ENCODE measurements at regions not wholly inside any gene's neighbourhood (a gene's known extent, or its start where the extent isn't known, plus 50 kb on each side); places are given as distances from the start of the nearest gene placed in this dataset.

- Histone ChIP-seq H3K36me3 (ENCODE audit: control insufficient read depth in 4 of 4, insufficient read depth in 4 of 4, low read length in 4 of 4) (no peaks in the 10 kb centered on the region), H3K9ac (ENCODE audit: insufficient read depth in 1 of 2, low read length in 2 of 2) (no peak overlapping the region), H3K4me3 (no peak overlapping the region), H3K9me3 (ENCODE audit: control insufficient read depth in 4 of 4, insufficient read depth in 3 of 4, low read length in 3 of 4) (no peaks in the 10 kb centered on the region), H3K4me1 (ENCODE audit: control insufficient read depth in 5 of 5, insufficient read depth in 5 of 5, low read length in 5 of 5) (peaks cover 0 to 4% (median 0%) of the 10 kb centered on the region in 5 donors), H3K27me3 (ENCODE audit: control insufficient read depth in 3 of 3, insufficient read depth in 3 of 3, low read length in 2 of 3) (no peaks in the 10 kb centered on the region), H3K27ac (ENCODE audit: low read depth in 1 of 2, low read length in 1 of 2) (no peak overlapping the region)
- TF ChIP-seq, protein P1, sequence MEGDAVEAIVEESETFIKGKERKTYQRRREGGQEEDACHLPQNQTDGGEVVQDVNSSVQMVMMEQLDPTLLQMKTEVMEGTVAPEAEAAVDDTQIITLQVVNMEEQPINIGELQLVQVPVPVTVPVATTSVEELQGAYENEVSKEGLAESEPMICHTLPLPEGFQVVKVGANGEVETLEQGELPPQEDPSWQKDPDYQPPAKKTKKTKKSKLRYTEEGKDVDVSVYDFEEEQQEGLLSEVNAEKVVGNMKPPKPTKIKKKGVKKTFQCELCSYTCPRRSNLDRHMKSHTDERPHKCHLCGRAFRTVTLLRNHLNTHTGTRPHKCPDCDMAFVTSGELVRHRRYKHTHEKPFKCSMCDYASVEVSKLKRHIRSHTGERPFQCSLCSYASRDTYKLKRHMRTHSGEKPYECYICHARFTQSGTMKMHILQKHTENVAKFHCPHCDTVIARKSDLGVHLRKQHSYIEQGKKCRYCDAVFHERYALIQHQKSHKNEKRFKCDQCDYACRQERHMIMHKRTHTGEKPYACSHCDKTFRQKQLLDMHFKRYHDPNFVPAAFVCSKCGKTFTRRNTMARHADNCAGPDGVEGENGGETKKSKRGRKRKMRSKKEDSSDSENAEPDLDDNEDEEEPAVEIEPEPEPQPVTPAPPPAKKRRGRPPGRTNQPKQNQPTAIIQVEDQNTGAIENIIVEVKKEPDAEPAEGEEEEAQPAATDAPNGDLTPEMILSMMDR (IDR thresholded peaks at IDR 0.05; ENCODE audit: control extremely low read depth, extremely low read depth), result no peak
- peak in 2 of 3 donors; percentile 13 to 26 for DNase-seq
- 92 to 96% methylated on average over 2 of the region's 2 CpGs for WGBS, 2 donors
- no peak for ATAC-seq (ENCODE audit: insufficient read depth, low FRiP score)
These were observed 1287.4 kb upstream of the B3GALT2 start for GRCh38 chr1:194473766-194474165.

- Histone ChIP-seq H3K27ac (ENCODE audit: low read depth in 1 of 2, low read length in 1 of 2) (no peak overlapping the region), H3K4me3 (no peak overlapping the region), H3K9ac (ENCODE audit: insufficient read depth in 1 of 2, low read length in 2 of 2) (no peak overlapping the region), H3K36me3 (ENCODE audit: control insufficient read depth in 4 of 4, insufficient read depth in 4 of 4, low read length in 4 of 4) (no peaks in the 10 kb centered on the region), H3K9me3 (ENCODE audit: control insufficient read depth in 4 of 4, insufficient read depth in 3 of 4, low read length in 3 of 4) (no peaks in the 10 kb centered on the region), H3K4me1 (ENCODE audit: control insufficient read depth in 5 of 5, insufficient read depth in 5 of 5, low read length in 5 of 5) (peaks cover 0 to 4% (median 0%) of the 10 kb centered on the region in 5 donors), H3K27me3 (ENCODE audit: control insufficient read depth in 3 of 3, insufficient read depth in 3 of 3, low read length in 2 of 3) (no peaks in the 10 kb centered on the region)
- no peak for DNase-seq
- 58 to 69% methylated on average over 1 of the region's 1 CpG for WGBS, 2 donors
- TF ChIP-seq, protein P1 (IDR thresholded peaks at IDR 0.05; ENCODE audit: control extremely low read depth, extremely low read depth), result no peak
- ATAC-seq (ENCODE audit: insufficient read depth, low FRiP score), result no peak
These were observed 1282.9 kb upstream of the B3GALT2 start for GRCh38 chr1:194469282-194469681.

DNA sequence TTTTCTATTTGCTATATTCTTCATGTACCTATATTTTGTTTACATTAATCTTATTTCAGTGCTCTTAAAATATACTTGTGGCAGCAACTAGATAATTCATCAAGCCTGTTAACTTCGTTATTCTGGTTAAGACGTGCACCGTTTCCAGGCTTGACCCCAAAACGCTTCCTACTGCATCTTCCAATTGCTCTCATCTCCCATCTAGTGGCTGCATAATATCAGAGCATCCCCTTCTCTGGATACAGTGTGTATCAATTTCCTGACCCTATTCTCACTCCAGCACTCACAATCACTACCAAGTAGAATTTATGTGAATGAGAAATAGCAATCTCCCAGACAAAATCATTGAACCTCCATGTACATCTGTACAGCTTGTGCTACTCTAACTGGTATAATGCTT lies 1280.3 kb upstream of the B3GALT2 start:
- Histone ChIP-seq H3K9me3 (ENCODE audit: control insufficient read depth in 4 of 4, insufficient read depth in 3 of 4, low read length in 3 of 4) (no peaks in the 10 kb centered on the region), H3K9ac (ENCODE audit: insufficient read depth in 1 of 2, low read length in 2 of 2) (no peak overlapping the region), H3K4me3 (no peak overlapping the region), H3K4me1 (ENCODE audit: control insufficient read depth in 5 of 5, insufficient read depth in 5 of 5, low read length in 5 of 5) (no peaks in the 10 kb centered on the region), H3K36me3 (ENCODE audit: control insufficient read depth in 4 of 4, insufficient read depth in 4 of 4, low read length in 4 of 4) (no peaks in the 10 kb centered on the region), H3K27me3 (ENCODE audit: control insufficient read depth in 3 of 3, insufficient read depth in 3 of 3, low read length in 2 of 3) (no peaks in the 10 kb centered on the region), H3K27ac (ENCODE audit: low read depth in 1 of 2, low read length in 1 of 2) (no peak overlapping the region)
- ATAC-seq (ENCODE audit: insufficient read depth, low FRiP score), result no peak
- TF ChIP-seq, protein P1 (IDR thresholded peaks at IDR 0.05; ENCODE audit: control extremely low read depth, extremely low read depth), result no peak
- DNase-seq, result no peak
- 40 to 45% methylated on average over 4 of the region's 4 CpGs for WGBS, 2 donors

DNA sequence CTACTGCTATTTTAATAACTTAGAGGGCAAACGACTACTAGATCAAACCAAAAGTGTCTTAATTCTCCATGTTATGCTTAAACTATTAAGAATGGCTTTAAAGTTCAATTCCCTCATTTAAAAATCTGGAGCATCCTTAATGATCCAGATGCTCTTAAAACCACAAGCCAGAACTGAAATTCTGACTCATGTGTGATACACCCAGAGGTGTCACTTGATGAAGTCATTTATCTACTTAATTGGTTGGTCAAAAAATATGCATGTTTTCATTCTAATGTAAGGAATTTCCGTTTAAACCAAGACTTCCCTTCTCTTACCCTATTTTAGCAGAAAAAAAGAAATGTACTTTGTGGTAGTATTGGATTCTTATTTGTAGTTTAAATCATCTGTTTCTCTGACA lies 1261.2 kb upstream of the B3GALT2 start:
- TF ChIP-seq, protein P1 (IDR thresholded peaks at IDR 0.05; ENCODE audit: control extremely low read depth, extremely low read depth), result no peak
- ATAC-seq (ENCODE audit: insufficient read depth, low FRiP score) (no peak), DNase-seq (no peak)
- H3K9ac ChIP-seq (ENCODE audit: insufficient read depth in 1 of 2, low read length in 2 of 2), result no peak overlapping the region
- H3K9me3 ChIP-seq (ENCODE audit: control insufficient read depth in 4 of 4, insufficient read depth in 3 of 4, low read length in 3 of 4), result no peaks in the 10 kb centered on the region
- WGBS, 2 donors, result 60 to 82% methylated on average over 2 of the region's 2 CpGs
- no peaks in the 10 kb centered on the region for H3K27me3 ChIP-seq (ENCODE audit: control insufficient read depth in 3 of 3, insufficient read depth in 3 of 3, low read length in 2 of 3)
- H3K36me3 ChIP-seq (ENCODE audit: control insufficient read depth in 4 of 4, insufficient read depth in 4 of 4, low read length in 4 of 4), result no peaks in the 10 kb centered on the region
- no peak overlapping the region for H3K27ac ChIP-seq (ENCODE audit: low read depth in 1 of 2, low read length in 1 of 2)
- no peaks in the 10 kb centered on the region for H3K4me1 ChIP-seq (ENCODE audit: control insufficient read depth in 5 of 5, insufficient read depth in 5 of 5, low read length in 5 of 5)
- no peak overlapping the region for H3K4me3 ChIP-seq

Measured in lung (tissue), 11 donors.